Peyer's patch (tissue), 4 donors: ENCODE measurements at regions not wholly inside any gene's neighbourhood (a gene's known extent, or its start where the extent isn't known, plus 50 kb on each side); places are given as distances from the start of the nearest gene placed in this dataset.

Experiments
- CTCF ChIP-seq, 6 experiments: fragments of 450-650 bp in 4 of 6; fragments of 200-600 bp in 2 of 6; sonication (generic) in 1 of 6; IDR thresholded peaks; one replicate each; pipeline ENCODE4 v1.5.1; 2017 to 2019; ENCODE audit warnings: antibody characterized with exemption in 6 of 6, mild to moderate bottlenecking in 3 of 6, moderate library complexity in 1 of 6
- POLR2A ChIP-seq, 2 donors: fragments of 450-650 bp; IDR thresholded peaks; one replicate each; pipeline ENCODE4 v1.5.1; 2017; ENCODE audit warnings: antibody characterized with exemption in 2 of 2, mild to moderate bottlenecking in 2 of 2, moderate library complexity in 2 of 2

GRCh38 chr5:68405026-68405684 lies 189.6 kb downstream of the PIK3R1 start:
- TF ChIP-seq CTCF (IDR thresholded peaks at IDR 0.05), result no peak
- TF ChIP-seq POLR2A (IDR thresholded peaks at IDR 0.05), result no peak
